ENCODE measurements at regions not wholly inside any gene's neighbourhood (a gene's known extent, or its start where the extent isn't known, plus 50 kb on each side); places are given as distances from the start of the nearest gene placed in this dataset.
"Not testable (repeated sequence)": the region's sequence is repeated elsewhere in the genome, so short reads cannot be mapped to it uniquely, and the experiment has no call there.

DNA sequence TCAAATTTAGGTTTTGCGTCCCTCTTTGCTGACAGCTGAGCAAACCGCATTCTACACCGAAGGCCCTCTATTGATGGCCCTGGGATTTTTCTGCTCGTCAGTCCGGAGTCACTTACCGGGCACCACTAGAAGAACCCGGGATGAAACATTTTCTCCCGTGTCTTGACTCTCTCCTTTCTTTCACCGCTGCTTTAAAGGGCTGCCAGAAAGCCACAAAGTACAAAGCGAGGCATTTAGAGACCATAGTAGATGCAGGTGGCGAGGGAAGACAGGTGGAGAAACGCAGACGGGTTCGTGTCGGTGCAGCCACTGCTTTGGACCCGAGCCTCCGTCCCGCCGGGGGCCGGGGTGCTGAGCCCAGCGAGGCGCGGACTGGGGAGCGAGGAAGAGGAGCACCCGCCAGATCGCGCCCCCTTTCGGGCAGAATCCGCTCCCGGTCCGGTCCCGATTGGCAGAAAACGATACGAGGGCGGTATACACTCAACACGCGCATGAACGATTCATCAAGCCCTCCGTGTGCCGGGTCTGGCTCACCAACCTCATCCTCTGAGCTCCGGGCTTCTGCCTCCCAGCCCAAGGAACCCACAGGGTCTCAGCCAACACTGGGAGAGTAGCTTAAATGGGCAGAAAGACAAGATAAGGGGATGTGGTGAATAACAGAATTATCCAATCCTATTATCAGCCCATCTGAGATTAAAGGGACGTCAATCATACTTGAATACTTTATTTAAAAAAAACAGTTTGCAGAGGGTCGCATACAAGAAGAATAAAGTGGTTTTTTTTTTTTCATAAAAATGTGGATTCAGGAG lies 84.9 kb downstream of the TRIM27 start:
- DNase-seq (ENCODE audit: low spot score), result peak; percentile 85

DNA sequence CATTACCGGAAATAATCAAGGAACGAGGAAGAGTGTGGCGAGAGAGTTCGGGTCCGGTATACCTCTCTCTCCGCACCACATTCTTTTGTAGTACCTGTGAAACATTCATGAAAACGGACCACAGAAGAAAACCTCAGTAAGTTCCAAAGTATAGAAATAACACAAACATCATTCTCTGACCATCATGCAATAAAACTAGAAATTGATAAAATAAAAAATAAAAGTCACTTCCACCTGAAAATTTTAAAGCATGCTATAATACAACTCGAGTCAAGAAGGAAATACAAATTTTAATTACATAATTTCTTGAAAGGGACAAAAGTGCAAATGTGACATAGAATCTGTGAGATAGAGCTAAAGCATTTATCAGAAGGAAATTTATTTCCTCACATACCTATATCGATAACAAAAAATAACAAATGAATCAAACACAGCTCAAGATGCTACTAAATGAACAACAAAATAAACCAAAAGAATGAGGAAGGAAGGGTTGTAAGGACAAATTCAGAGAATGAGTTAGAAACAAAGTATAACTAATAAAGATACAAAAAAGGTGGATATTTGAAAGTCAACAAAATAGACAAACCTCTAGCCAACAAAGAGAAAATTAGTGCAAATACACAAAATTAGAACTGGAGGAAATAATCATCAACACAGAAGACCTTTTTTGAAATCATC lies 84.2 kb downstream of the TRIM27 start:
- DNase-seq (ENCODE audit: low spot score), result no peak

DNA sequence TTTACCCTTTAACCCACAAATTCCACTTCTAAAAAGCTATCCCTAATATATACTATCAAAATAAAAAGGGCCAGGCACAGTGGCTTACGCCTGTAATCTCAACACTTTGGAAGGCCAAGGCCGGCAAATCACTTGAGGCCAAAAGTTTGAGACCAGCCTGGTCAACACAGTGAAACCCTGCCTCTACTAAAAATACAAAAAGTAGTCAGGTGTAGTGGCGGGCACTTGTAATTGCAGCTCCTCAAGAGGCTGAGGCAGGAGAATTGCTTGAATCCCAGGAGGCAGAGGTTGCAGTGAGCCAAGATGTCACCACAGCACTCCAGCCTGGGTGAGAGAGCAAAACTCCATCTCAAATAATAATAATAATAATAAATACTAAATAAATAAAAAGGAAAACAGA lies 82.5 kb downstream of the TRIM27 start:
- DNase-seq (ENCODE audit: low spot score), result no peak

DNA sequence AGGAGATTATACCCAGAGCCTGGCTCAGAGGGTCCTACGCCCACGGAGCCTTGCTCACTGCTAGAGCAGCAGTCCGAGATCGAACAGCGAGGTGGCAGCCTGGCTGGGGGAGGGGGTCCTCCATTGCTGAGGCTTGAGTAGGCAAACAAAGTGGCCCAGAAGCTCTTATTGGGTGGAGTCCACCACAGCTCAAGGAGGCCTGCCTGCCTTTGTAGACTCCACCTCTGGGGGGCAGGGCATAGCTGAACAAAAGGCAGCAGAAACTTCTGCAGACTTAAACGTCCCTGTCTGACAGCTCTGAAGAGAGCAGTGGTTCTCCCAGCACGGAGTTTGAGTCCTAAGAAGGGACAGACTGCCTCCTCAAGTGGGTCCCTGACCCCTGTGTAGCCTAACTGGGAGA lies 75.0 kb downstream of the TRIM27 start:
- not testable (repeated sequence) for DNase-seq (ENCODE audit: low spot score)

All from mucosa of gallbladder (tissue), 1 donor.